ENCODE measurements at regions not wholly inside any gene's neighbourhood (a gene's known extent, or its start where the extent isn't known, plus 50 kb on each side); places are given as distances from the start of the nearest gene placed in this dataset.

GRCh38 chr4:111602848-111603247 is 542.4 kb upstream of the FAM241A start:
- ChIA-PET CTCF (no interaction called here), POLR2A (no interaction called here)
- BruUV-seq (replicated peaks), result no TSS peak
- H3K9me3 ChIP-seq (replicated peaks; ENCODE audit: control insufficient read depth, insufficient read depth, low read length), result no peaks in the 10 kb centered on the region
- no peaks in the 10 kb centered on the region for H3K79me2 ChIP-seq (ENCODE audit: control insufficient read depth, insufficient read depth, low read length)
- H2AFZ ChIP-seq (ENCODE audit: low read depth, low read length), result no peak overlapping the region
- no peaks in the 10 kb centered on the region for H3K4me1 ChIP-seq (ENCODE audit: control insufficient read depth, extremely low read depth, insufficient read depth, low read length)
- H3K9me1 ChIP-seq (replicated peaks; ENCODE audit: control insufficient read depth, extremely low read depth, insufficient read depth, low read length), result no peaks in the 10 kb centered on the region
- DNase-seq (ENCODE audit: low read depth, low spot score) (peak; percentile 38), FAIRE-seq (no peak)
- H3K4me3 ChIP-seq (replicated peaks in 1 of 3; ENCODE audit: insufficient read depth in 1 of 3, low read depth in 1 of 3, low read length in 3 of 3), result no peak overlapping the region
- no peak overlapping the region for H3K4me2 ChIP-seq (ENCODE audit: insufficient read depth, low read length)
- TF ChIP-seq POLR2A (IDR thresholded peaks at IDR 0.05; ENCODE audit: low read depth, low read length) (no peak), CTCF (IDR thresholded peaks at IDR 0.05; ENCODE audit: extremely low read depth in 1 of 2, insufficient read depth in 1 of 2, low read depth in 1 of 2, low read length in 2 of 2) (peak; percentile 7 to 15), JUN (IDR thresholded peaks at IDR 0.05; ENCODE audit: borderline replicate concordance, insufficient read depth, insufficient read length, low read depth) (no peak), GATA2 (IDR thresholded peaks at IDR 0.05; ENCODE audit: insufficient read depth, insufficient read length, low read depth, low read length) (no peak), EZH2 (IDR thresholded peaks at IDR 0.05; ENCODE audit: borderline replicate concordance, low read depth, low read length, severe bottlenecking) (no peak), FOS (IDR thresholded peaks at IDR 0.05; ENCODE audit: borderline replicate concordance, insufficient read depth, low read length) (no peak)
- no peaks in the 10 kb centered on the region for H3K36me3 ChIP-seq (ENCODE audit: control insufficient read depth in 2 of 2, extremely low read depth in 1 of 2, insufficient read depth in 2 of 2, low read length in 2 of 2)
- no peak overlapping the region for H3K27ac ChIP-seq (ENCODE audit: insufficient read depth, low read depth, low read length)
- dilution Hi-C loops (cut with MboI; ENCODE audit: extremely low pct_ligation_motif_present, low sequenced_read_pairs) (no loop called here), intact Hi-C loops (cut with micrococcal nuclease) (loop anchor here (10.0 kb wide), 2 partner anchors 318 to 438 kb away; no protein-coding TSS in a partner anchor)
- H3K27me3 ChIP-seq (ENCODE audit: control insufficient read depth in 2 of 2, insufficient read depth in 2 of 2, low read length in 2 of 2), result no peaks in the 10 kb centered on the region
- no peak overlapping the region for H3K9ac ChIP-seq (replicated peaks; ENCODE audit: extremely low read depth, insufficient read depth, low read length)
- no peaks in the 10 kb centered on the region for H4K20me1 ChIP-seq (replicated peaks; ENCODE audit: control insufficient read depth, extremely low read depth, insufficient read depth, low read length)

DNA sequence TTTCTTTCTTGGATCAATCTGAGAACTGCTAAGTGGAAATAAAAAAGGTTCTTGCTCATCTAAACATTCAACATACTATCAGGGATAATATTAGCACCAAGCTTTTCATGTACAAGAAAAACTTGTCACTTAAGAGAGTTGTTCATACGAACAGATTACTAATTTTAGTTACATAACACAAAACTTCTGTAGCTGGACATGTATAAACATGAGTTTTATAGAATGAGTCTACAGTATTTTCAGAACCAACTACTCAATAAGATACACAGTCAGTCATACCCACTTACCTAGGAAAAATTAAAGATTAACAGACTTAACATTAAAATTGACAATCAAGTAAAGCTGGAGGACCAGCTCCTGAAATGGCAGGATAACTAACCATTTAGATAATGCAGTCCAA is 540.1 kb upstream of the FAM241A start:
- FAIRE-seq, result no peak

More for the DNA sequence above, 540.1 kb upstream of the FAM241A start:
- no peak for TF ChIP-seq JUN (IDR thresholded peaks at IDR 0.05; ENCODE audit: borderline replicate concordance, insufficient read depth, insufficient read length, low read depth)
- no peak for TF ChIP-seq POLR2A (IDR thresholded peaks at IDR 0.05; ENCODE audit: low read depth, low read length)
- no peak for TF ChIP-seq EZH2 (IDR thresholded peaks at IDR 0.05; ENCODE audit: borderline replicate concordance, low read depth, low read length, severe bottlenecking)
- TF ChIP-seq POLR2AphosphoS5 (IDR thresholded peaks at IDR 0.05; ENCODE audit: insufficient read depth, low read depth, low read length), result no peak
- TF ChIP-seq FOS (IDR thresholded peaks at IDR 0.05; ENCODE audit: borderline replicate concordance, insufficient read depth, low read length), result no peak
- TF ChIP-seq, protein P1, sequence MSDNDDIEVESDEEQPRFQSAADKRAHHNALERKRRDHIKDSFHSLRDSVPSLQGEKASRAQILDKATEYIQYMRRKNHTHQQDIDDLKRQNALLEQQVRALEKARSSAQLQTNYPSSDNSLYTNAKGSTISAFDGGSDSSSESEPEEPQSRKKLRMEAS (IDR thresholded peaks at IDR 0.05; ENCODE audit: insufficient read depth, insufficient read length), result no peak
- no peak for TF ChIP-seq CTCF (IDR thresholded peaks at IDR 0.05; ENCODE audit: extremely low read depth in 1 of 2, insufficient read depth in 1 of 2, low read depth in 1 of 2, low read length in 2 of 2)
- TF ChIP-seq GATA2 (IDR thresholded peaks at IDR 0.05; ENCODE audit: insufficient read depth, insufficient read length, low read depth, low read length), result no peak
- TF ChIP-seq MYC (IDR thresholded peaks at IDR 0.05; ENCODE audit: low read depth, low read length), result no peak
- DNase-seq (ENCODE audit: low read depth, low spot score), result no peak
- no peaks in the 10 kb centered on the region for H3K4me1 ChIP-seq (ENCODE audit: control insufficient read depth, extremely low read depth, insufficient read depth, low read length)
- POLR2A ChIA-PET, result no interaction called here
- no peaks in the 10 kb centered on the region for H3K36me3 ChIP-seq (ENCODE audit: control insufficient read depth in 2 of 2, extremely low read depth in 1 of 2, insufficient read depth in 2 of 2, low read length in 2 of 2)
- H3K9ac ChIP-seq (replicated peaks; ENCODE audit: extremely low read depth, insufficient read depth, low read length), result no peak overlapping the region
- no peaks in the 10 kb centered on the region for H4K20me1 ChIP-seq (replicated peaks; ENCODE audit: control insufficient read depth, extremely low read depth, insufficient read depth, low read length)
- no TSS peak for BruUV-seq (replicated peaks)
- H3K4me2 ChIP-seq (ENCODE audit: insufficient read depth, low read length), result no peak overlapping the region
- no peak overlapping the region for H2AFZ ChIP-seq (ENCODE audit: low read depth, low read length)
- no peaks in the 10 kb centered on the region for H3K27me3 ChIP-seq (ENCODE audit: control insufficient read depth in 2 of 2, insufficient read depth in 2 of 2, low read length in 2 of 2)
- H3K9me3 ChIP-seq (replicated peaks; ENCODE audit: control insufficient read depth, insufficient read depth, low read length), result no peaks in the 10 kb centered on the region
- H3K9me1 ChIP-seq (replicated peaks; ENCODE audit: control insufficient read depth, extremely low read depth, insufficient read depth, low read length), result no peaks in the 10 kb centered on the region
- H3K4me3 ChIP-seq (replicated peaks in 1 of 3; ENCODE audit: insufficient read depth in 1 of 3, low read depth in 1 of 3, low read length in 3 of 3), result no peak overlapping the region
- intact Hi-C loops (cut with micrococcal nuclease) (loop anchor here (10.0 kb wide), 2 partner anchors 320 to 440 kb away; no protein-coding TSS in a partner anchor), dilution Hi-C loops (cut with MboI; ENCODE audit: extremely low pct_ligation_motif_present, low sequenced_read_pairs) (no loop called here)
- no peak overlapping the region for H3K27ac ChIP-seq (ENCODE audit: insufficient read depth, low read depth, low read length)
- H3K79me2 ChIP-seq (ENCODE audit: control insufficient read depth, insufficient read depth, low read length), result no peaks in the 10 kb centered on the region
- CTCF ChIA-PET, result interaction anchor here (0.8 to 1.4 kb wide), 4 partner anchors 9 to 441 kb away, joined by 3 to 5 read pairs (median 3); no protein-coding TSS in a partner anchor

Measured in endothelial cell of umbilical vein (primary cell).